Type B pancreatic cell (in vitro differentiated cells): ENCODE measurements at regions not wholly inside any gene's neighbourhood (a gene's known extent, or its start where the extent isn't known, plus 50 kb on each side); places are given as distances from the start of the nearest gene placed in this dataset.

Experiments
- DNase-seq: peaks from one replicate; pipeline ENCODE4 v3.0.0; 2021; ENCODE audit warnings: mixed read lengths; ENCODE audit not compliant: unreplicated experiment; ENCODE audit errors: extremely low spot score
- H3K27ac Mint-ChIP-seq: 2 replicates; pipeline ENCODE4 v1.8.0; 2021; ENCODE audit warnings: mild to moderate bottlenecking, mixed read lengths
- H3K27me3 Mint-ChIP-seq: 2 replicates; pipeline ENCODE4 v1.8.0; 2021; ENCODE audit warnings: mixed read lengths
- H3K36me3 Mint-ChIP-seq: 2 replicates; pipeline ENCODE4 v1.8.0; 2021; ENCODE audit warnings: mixed read lengths
- H3K4me1 Mint-ChIP-seq: one replicate; pipeline ENCODE4 v1.8.0; 2021; ENCODE audit warnings: mixed read lengths; ENCODE audit not compliant: unreplicated experiment
- H3K4me3 Mint-ChIP-seq: 2 replicates; pipeline ENCODE4 v1.8.0; 2021; ENCODE audit warnings: mild to moderate bottlenecking, mixed read lengths
- H3K9me3 Mint-ChIP-seq: 2 replicates; pipeline ENCODE4 v1.8.0; 2021; ENCODE audit warnings: mixed read lengths
- TF ChIP-seq, protein P1 (sequence below): fragments of 200-600 bp; sonication (generic); conservative IDR thresholded peaks from 2 replicates; pipeline ENCODE4 v1.5.0; 2021; ENCODE audit warnings: antibody characterized with exemption, mild to moderate bottlenecking

DNA sequence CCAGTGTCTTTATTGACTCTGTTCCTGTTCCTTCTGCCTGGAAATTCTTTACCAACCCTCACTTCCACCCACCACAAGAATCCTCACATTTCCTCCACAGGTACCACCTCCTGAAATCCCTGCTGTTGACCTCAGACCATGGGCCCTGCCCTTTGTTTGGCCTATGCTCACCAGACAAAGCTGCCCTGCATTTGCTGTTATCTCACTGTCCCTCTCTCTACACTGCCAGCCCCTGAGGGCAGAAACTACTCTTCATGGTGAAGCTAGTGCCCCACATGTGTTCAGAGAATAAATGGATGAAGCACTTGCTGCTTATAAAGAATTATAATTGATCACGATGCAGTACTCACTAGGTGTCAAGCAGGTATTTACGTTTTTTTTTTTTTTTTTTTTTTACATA, 608.4 kb downstream of the TSN start:
- DNase-seq, result no peak
- Mint-ChIP-seq H3K27me3 (no peaks in the 10 kb centered on the region), H3K9me3 (no peaks in the 10 kb centered on the region), H3K36me3 (no peaks in the 10 kb centered on the region), H3K4me1 (no peaks in the 10 kb centered on the region), H3K27ac (no peak overlapping the region), H3K4me3 (no peak overlapping the region)
- TF ChIP-seq, protein P1, sequence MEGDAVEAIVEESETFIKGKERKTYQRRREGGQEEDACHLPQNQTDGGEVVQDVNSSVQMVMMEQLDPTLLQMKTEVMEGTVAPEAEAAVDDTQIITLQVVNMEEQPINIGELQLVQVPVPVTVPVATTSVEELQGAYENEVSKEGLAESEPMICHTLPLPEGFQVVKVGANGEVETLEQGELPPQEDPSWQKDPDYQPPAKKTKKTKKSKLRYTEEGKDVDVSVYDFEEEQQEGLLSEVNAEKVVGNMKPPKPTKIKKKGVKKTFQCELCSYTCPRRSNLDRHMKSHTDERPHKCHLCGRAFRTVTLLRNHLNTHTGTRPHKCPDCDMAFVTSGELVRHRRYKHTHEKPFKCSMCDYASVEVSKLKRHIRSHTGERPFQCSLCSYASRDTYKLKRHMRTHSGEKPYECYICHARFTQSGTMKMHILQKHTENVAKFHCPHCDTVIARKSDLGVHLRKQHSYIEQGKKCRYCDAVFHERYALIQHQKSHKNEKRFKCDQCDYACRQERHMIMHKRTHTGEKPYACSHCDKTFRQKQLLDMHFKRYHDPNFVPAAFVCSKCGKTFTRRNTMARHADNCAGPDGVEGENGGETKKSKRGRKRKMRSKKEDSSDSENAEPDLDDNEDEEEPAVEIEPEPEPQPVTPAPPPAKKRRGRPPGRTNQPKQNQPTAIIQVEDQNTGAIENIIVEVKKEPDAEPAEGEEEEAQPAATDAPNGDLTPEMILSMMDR, result no peak

DNA sequence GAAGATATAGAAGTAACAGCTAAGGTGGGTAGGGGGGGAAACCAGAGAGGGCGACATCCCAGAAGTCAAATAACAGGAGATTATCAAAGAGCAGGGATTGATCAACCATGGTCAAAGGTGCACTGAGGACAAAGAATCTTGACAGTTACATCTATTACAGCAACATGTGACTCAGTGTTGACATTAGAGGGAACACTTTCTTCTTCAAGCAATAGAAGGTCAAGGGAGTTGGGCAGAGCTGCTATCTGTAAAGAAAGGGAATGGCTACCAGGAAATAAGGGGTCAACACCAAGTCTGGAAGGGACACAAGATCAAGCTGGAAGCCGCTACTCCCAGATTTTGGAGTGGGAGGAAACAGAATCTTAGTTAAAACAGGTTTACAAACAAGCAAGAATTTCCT, 611.0 kb downstream of the TSN start:
- TF ChIP-seq, protein P1, result no peak
- H3K27me3 Mint-ChIP-seq, result no peaks in the 10 kb centered on the region
- H3K27ac Mint-ChIP-seq, result no peak overlapping the region
- no peaks in the 10 kb centered on the region for H3K9me3 Mint-ChIP-seq
- DNase-seq, result no peak
- no peaks in the 10 kb centered on the region for H3K36me3 Mint-ChIP-seq
- no peak overlapping the region for H3K4me3 Mint-ChIP-seq
- no peaks in the 10 kb centered on the region for H3K4me1 Mint-ChIP-seq

DNA sequence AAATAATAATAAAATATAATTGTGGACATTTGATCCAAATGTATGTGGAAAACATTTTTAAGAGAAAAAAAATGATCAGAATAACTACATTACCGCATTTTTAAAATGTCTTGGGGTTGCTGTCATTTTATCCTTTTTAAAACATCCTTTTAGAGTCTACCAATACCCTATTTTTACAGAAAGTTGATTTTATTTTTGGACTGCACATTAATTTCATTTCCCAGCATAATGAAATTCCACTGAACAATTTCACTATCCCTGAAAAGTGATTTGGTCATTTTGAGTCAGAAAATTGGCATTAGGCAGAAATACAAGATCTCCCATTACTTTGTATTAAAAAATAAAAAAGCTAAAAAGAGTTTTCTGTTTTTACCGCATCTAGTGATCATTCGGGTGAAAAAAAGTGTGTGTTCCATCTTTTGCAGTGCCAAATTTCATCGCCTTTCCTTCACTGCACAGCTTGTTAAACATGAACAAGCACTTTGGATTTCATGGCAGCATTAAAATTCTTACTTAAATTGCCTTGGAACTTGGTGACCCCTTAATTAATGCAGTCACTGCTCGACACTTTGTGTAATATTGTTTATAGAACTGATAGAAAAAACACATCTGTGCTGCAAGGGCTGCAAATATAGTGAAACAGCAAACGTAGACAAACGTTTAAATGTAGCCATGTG, 611.7 kb downstream of the TSN start:
- H3K27ac Mint-ChIP-seq, result no peak overlapping the region

DNA sequence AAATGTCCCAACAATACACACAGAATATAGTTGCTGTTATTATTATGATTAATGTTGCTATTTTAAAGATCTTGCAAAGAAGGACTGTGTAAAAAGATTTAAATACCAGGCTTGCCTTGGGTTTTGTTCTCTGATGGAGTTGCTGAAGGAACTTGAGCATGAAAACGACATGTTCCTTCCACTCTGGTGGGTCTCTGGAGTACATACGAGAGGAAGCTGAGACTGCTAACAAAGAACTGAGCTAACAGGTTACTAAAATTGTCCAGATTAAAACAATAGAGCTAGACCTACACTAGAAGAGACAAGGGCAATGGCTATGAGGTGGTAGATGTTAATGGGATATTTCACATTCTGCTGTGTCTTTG, 612.2 kb downstream of the TSN start:
- Mint-ChIP-seq H3K36me3 (no peaks in the 10 kb centered on the region), H3K4me1 (no peaks in the 10 kb centered on the region), H3K27me3 (no peaks in the 10 kb centered on the region), H3K4me3 (no peak overlapping the region), H3K27ac (no peak overlapping the region), H3K9me3 (peaks cover 5% of the 10 kb centered on the region)
- TF ChIP-seq, protein P1, result no peak
- no peak for DNase-seq

More for the DNA sequence above, 611.7 kb downstream of the TSN start:
- no peaks in the 10 kb centered on the region for H3K4me1 Mint-ChIP-seq
- H3K4me3 Mint-ChIP-seq, result no peak overlapping the region
- no peaks in the 10 kb centered on the region for H3K36me3 Mint-ChIP-seq
- no peaks in the 10 kb centered on the region for H3K27me3 Mint-ChIP-seq
- TF ChIP-seq, protein P1, result no peak
- no peak for DNase-seq
- peaks cover under 1% of the 10 kb centered on the region for H3K9me3 Mint-ChIP-seq

DNA sequence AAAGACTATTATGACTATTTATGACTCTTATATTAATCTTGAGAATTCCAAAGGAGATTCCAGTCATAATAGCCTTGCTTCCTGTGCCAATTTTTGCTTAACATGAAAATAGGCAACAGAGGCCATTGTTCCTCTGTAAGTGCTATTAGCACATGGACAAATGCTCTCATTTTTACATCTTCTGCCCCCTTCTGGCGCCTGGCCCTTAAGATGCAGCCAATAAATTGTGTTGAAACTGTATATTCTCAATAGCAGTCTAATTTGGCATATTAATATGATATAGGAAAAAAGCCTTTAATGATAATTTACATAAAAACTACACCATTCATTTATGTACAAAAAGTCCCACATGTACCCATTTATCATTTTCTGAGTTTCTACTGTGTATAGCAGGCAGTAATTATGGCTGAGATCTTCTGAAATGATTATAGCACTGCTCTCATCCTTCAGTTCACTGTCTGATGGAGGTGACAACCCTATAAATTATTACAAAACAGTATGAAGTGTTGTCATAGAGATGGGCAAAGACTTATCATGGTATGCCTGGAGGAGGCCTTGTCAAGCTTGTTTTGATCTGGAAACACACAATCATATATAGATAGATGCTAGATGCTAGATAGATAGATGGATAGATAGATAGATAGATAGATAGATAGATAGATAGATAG, 613.3 kb downstream of the TSN start:
- Mint-ChIP-seq H3K27me3 (no peaks in the 10 kb centered on the region), H3K9me3 (peaks cover 7% of the 10 kb centered on the region), H3K27ac (no peak overlapping the region), H3K4me1 (no peaks in the 10 kb centered on the region), H3K4me3 (no peak overlapping the region), H3K36me3 (no peaks in the 10 kb centered on the region)
- TF ChIP-seq, protein P1, result peak; percentile 43
- DNase-seq, result no peak
